Brain microvascular endothelial cell (primary cell): ENCODE measurements at regions not wholly inside any gene's neighbourhood (a gene's known extent, or its start where the extent isn't known, plus 50 kb on each side); places are given as distances from the start of the nearest gene placed in this dataset.

Experiments used
- DNase-seq: peaks from one replicate; pipeline ENCODE4 v3.0.0-alpha.2; 2020
- H3K27ac ChIP-seq: fragments of 250-450 bp; sonication (Bioruptor Pico); 2 replicates; pipeline ENCODE4 v1.5.1; 2020; ENCODE audit warnings: mild to moderate bottlenecking, moderate library complexity
- H3K27me3 ChIP-seq: fragments of 250-450 bp; sonication (Bioruptor Pico); replicated peaks from 2 replicates; pipeline ENCODE4 v1.5.1; 2020; ENCODE audit warnings: mild to moderate bottlenecking
- H3K36me3 ChIP-seq: fragments of 250-450 bp; sonication (Bioruptor Pico); replicated peaks from 2 replicates; pipeline ENCODE4 v1.5.1; 2020; ENCODE audit warnings: mild to moderate bottlenecking
- H3K4me3 ChIP-seq: 2 replicates; pipeline ENCODE4 v1.5.1; 2011; ENCODE audit warnings: low read depth, mild to moderate bottlenecking, control low read depth, low read length, moderate library complexity
- in situ Hi-C: cut with HindIII; loops from 2 replicates; pipeline ENCODE4 v1.10.0; 2017; ENCODE audit warnings: low sequenced_read_pairs, low pct_ligation_motif_present
- TF ChIP-seq, protein P1 (sequence below): IDR thresholded peaks from 2 replicates; pipeline ENCODE4 v1.5.1; 2011; ENCODE audit warnings: low read depth, mild to moderate bottlenecking, moderate library complexity, low read length, control low read depth, inconsistent platforms; ENCODE audit errors: missing control alignments

DNA sequence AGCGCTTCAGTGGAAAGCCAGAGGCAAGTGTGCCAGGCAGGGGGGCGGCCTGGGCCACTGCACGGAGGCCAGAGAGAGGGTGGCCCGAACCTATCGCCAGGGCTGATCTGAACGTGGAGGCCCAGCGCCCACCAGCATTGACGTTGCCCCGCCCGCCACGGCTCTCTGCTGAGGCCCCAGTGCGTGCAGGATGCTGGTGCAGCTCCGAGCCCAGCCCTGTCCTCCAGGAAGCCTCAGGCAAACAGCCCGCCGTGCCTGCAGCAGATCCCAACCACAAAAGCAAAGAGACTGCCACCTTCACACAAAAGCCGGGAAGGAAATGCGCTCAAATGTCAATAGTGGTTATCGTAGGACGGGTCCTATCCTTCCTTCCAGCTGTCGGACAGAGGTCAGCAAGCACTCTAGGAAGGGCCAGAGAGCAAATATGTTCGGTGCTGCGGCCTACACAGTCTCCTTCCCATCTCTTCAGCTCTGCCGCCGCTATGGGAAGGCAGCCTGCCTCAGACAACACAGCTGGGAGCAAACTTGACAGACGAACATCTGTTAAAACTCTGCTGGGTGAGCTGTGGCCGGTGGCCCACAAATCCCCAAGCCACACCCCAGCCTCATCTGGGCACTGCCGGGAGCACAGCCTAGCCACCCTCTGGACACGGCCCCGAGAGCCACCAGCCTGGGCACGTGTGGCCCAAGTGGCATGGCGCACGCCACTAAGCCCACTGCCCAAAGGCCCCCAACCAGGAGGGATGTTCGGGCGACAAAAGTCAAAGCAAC, 146.2 kb downstream of the CRYBB2 start:
- no peak for DNase-seq
- H3K27ac ChIP-seq: no peak overlapping the region
- TF ChIP-seq, protein P1, sequence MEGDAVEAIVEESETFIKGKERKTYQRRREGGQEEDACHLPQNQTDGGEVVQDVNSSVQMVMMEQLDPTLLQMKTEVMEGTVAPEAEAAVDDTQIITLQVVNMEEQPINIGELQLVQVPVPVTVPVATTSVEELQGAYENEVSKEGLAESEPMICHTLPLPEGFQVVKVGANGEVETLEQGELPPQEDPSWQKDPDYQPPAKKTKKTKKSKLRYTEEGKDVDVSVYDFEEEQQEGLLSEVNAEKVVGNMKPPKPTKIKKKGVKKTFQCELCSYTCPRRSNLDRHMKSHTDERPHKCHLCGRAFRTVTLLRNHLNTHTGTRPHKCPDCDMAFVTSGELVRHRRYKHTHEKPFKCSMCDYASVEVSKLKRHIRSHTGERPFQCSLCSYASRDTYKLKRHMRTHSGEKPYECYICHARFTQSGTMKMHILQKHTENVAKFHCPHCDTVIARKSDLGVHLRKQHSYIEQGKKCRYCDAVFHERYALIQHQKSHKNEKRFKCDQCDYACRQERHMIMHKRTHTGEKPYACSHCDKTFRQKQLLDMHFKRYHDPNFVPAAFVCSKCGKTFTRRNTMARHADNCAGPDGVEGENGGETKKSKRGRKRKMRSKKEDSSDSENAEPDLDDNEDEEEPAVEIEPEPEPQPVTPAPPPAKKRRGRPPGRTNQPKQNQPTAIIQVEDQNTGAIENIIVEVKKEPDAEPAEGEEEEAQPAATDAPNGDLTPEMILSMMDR: no peak
- no peaks in the 10 kb centered on the region for H3K36me3 ChIP-seq
- in situ Hi-C loops: no loop called here
- H3K4me3 ChIP-seq: no peak overlapping the region
- H3K27me3 ChIP-seq: no peaks in the 10 kb centered on the region

DNA sequence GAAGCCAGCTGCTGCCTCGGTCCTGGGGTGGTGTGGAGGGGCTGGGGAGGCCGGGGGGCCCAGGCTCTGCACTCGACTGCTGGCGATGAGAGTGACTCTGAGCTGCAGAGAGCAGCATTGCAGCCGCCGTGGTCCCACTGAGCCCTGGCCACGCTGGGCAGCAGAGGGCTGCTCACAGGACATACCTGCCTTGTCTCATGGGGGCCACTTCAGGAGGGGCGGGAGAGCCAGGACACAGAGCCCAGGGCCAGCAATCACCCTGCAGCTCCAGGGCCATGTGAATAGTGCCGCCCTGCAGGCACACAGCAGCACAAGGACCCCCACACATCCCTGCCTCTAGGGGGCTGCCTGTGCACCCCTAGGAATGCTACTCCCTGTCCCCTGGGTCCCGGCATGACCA, 147.0 kb downstream of the CRYBB2 start:
- in situ Hi-C loops: no loop called here
- Histone ChIP-seq H3K27ac (no peak overlapping the region), H3K36me3 (no peaks in the 10 kb centered on the region), H3K27me3 (no peaks in the 10 kb centered on the region), H3K4me3 (no peak overlapping the region)
- DNase-seq: no peak
- TF ChIP-seq, protein P1: peak; percentile 5

DNA sequence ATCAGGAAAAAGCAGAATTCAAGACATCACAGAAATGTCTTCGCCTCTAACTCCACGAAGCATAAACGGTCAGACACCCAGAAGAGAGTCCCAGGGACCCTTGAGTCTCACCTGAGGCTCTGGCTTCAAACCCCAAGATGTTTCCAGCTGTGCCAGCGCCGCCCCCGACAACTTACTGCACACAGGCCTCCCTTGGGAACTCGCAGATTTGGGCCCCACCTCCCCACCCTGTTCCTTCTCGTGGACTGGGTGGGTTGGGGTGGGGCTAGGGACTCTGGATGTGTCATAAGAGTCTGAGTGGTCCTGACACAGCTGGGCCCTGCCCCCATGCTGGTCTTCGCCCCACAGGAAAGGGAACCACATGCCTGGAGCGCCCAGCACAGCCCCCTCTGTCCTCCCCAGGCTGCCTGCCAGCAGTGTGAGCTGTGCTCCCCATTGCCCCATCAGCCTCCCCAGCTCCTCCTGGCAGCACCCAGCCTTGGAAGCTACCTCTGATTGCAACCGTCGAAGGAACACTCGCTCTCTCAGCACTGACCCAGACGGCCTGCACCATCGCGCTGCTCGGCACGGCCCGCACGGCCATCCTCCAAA, 147.5 kb downstream of the CRYBB2 start:
- no peak for DNase-seq
- H3K27me3 ChIP-seq: no peaks in the 10 kb centered on the region
- no peak overlapping the region for H3K27ac ChIP-seq
- in situ Hi-C loops: no loop called here
- H3K4me3 ChIP-seq: no peak overlapping the region
- TF ChIP-seq, protein P1: no peak
- no peaks in the 10 kb centered on the region for H3K36me3 ChIP-seq

DNA sequence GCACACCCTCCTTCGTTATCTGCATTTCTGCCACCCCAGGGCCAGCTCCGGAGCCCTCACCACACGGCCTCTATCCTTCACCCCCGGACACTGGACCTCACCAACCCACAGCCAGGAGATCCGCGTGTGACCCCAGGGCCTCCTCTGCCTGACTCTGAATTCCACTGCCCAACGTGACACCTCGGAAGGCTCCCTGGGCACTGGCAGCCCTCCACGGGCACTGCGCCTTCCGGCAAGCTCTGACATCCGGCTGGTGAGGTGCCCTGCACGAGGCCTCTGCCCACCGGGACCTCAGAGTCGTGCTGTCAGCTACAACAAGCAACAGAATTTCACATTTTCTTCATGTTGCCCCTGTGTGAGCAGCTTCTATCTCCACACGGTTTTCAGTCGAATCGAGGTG, 148.3 kb downstream of the CRYBB2 start:
- in situ Hi-C loops: no loop called here
- H3K4me3 ChIP-seq: no peak overlapping the region
- no peaks in the 10 kb centered on the region for H3K36me3 ChIP-seq
- H3K27me3 ChIP-seq: no peaks in the 10 kb centered on the region
- TF ChIP-seq, protein P1: no peak
- no peak for DNase-seq
- no peak overlapping the region for H3K27ac ChIP-seq

DNA sequence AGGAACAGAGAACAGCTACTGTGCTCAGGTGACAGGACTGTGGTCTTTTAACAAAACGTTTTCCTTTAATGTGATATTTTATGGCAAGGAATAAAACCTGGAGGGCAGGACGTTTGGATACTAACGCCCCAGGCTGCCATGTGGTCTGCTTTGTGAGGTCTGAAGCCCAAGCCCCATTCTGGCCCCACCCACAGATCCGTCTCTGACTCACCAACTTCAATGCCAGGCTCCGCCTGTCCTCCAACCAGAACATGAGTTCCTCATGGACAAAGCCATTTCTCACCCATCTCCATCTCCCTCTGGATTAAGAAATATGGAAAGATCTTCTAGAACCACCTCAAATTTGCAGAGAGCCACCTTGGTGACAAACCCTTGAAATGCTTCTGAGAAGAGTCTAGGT, 148.8 kb downstream of the CRYBB2 start:
- DNase-seq: peak; percentile 56
- H3K36me3 ChIP-seq: no peaks in the 10 kb centered on the region
- in situ Hi-C loops: no loop called here
- no peaks in the 10 kb centered on the region for H3K27me3 ChIP-seq
- H3K27ac ChIP-seq: no peak overlapping the region
- TF ChIP-seq, protein P1: no peak
- H3K4me3 ChIP-seq: no peak overlapping the region

DNA sequence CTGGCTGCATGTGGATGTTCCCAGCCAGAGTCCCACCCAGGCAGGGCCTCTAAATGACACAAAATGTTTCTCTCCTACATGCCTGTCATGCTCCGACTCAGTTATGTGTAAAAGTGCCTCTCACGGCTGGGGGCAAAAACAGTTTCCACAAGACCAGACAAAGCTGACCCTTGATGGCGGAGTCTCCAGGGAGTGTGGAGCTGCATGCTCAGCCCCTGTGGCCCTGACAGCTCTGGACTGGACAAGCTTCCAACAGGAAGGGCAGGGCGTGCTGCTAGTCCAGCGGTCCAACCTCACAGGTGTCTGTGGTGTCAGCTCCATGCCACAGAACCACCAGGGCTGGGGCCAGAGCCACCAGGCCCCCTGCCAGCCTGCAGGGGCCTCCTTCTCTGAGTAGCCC, 149.6 kb downstream of the CRYBB2 start:
- no peaks in the 10 kb centered on the region for H3K36me3 ChIP-seq
- in situ Hi-C loops: no loop called here
- H3K4me3 ChIP-seq: no peak overlapping the region
- DNase-seq: no peak
- TF ChIP-seq, protein P1: no peak
- no peaks in the 10 kb centered on the region for H3K27me3 ChIP-seq
- no peak overlapping the region for H3K27ac ChIP-seq
